ENCODE measurements at regions not wholly inside any gene's neighbourhood (a gene's known extent, or its start where the extent isn't known, plus 50 kb on each side); places are given as distances from the start of the nearest gene placed in this dataset.

- DNase-seq (ENCODE audit: low read depth, low spot score), result no peak
Measured at GRCh38 chr13:59229401-59229800, 934.3 kb downstream of the DIAPH3 start.

- DNase-seq (ENCODE audit: low read depth, low spot score), result no peak
Measured at GRCh38 chr13:59229861-59230260, 933.9 kb downstream of the DIAPH3 start.

DNA sequence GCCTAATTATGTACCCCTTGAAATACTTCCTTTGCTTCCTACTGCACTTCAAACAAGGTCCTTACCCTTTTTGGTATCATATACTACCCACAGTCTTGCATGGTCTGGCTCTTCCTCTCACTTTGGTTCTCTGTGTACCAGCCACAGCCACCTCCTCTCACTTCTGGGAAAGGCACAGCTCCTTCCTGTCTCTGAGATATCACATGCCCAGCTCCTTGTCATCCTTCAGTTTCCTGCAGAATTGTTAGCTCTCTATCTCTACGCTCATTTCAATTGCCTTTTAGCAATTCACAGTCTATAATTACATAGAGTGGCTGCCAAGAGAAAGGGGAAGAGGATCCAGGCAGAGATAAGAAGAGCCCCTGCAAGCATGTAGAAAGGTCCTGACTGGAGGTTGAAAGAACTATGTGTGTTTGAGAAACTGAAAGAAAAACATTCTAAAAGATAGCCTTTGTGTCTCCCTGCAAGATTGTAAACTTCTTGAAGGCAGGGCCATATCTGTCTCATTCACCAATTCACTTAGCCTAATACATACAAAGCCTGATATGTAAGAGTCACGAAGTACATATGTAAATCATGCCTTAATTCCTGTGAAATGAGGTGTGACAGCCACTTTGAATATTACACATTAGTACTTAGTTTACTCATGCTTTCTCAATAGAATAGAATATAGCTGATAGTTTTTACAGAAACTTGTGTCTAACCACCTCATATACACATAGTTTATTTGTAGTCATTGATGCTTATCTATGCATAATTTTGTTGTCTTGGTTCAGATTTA lies 933.1 kb downstream of the DIAPH3 start:
- DNase-seq (ENCODE audit: low read depth, low spot score), result no peak

- no peak for DNase-seq (ENCODE audit: low read depth, low spot score)
Measured at GRCh38 chr13:59236309-59236919, 927.3 kb downstream of the DIAPH3 start.

GRCh38 chr13:59236944-59237343 lies 926.8 kb downstream of the DIAPH3 start:
- no peak for DNase-seq (ENCODE audit: low read depth, low spot score)

DNA sequence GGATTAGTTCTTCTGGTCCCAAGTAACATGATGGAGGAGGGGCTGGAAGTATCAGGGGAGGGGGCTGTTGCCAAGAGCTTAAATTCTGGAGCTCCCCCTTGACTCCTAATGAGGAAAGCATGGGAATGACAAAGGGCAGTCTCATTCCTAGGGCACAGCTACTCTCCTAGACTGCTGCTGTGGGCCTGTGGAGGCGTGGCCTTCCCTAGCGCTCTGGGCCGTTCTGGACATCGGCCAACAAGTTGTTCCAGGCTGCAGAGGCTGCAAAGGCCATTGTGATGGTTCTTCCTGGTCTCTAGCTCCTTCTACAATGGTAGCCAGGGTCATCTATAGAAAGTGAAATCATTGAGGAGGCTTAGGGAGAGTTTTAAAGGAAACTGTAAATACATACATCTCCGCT lies 916.6 kb downstream of the DIAPH3 start:
- DNase-seq (ENCODE audit: low read depth, low spot score), result no peak

GRCh38 chr13:59250336-59251189 lies 913.2 kb downstream of the DIAPH3 start:
- no peak for DNase-seq (ENCODE audit: low read depth, low spot score)

DNA sequence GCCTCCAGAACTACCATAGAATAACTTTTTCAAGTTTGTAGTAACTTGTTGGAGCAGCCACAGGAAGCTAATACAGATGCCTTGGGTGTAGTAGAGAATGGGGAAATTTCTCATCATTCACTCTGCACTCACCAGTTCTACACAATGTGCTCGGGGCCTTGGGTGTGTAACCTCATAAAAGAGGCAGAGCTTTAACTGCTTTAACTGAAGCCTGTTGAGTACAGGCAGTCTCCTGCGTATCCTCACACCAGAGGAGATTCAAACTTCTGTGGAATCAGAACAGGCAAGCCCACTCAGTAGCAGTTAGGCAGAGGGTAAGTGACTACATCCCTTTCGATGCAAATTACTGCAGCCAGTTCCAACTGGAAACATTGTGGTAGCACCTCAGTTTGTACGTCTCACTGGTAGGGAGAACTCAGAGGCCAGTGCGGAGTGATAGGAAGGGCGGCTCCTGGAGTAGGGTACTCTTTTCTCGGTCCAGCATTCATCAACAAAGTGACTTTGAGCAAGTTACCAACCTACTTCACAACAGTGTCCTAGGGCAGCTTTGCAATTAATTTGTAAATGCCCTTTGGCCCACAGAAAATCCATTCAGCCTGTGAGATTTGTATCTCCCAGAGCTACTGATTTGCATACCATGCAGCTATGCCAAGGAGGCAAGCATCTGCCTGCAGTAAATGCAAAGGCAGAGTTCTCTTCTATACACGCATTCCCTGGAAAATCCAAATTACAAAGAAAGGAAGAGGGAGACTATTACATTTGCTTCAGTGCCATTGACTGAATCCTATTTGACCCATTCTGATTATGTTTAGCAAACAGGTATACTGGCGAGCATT lies 904.3 kb downstream of the DIAPH3 start:
- DNase-seq (ENCODE audit: low read depth, low spot score), result no peak

GRCh38 chr13:59261928-59262488 lies 901.7 kb downstream of the DIAPH3 start:
- no peak for DNase-seq (ENCODE audit: low read depth, low spot score)

- no peak for DNase-seq (ENCODE audit: low read depth, low spot score)
Measured at GRCh38 chr13:59263531-59263930, 900.2 kb downstream of the DIAPH3 start.

GRCh38 chr13:59266478-59267063 lies 897.2 kb downstream of the DIAPH3 start:
- no peak for DNase-seq (ENCODE audit: low read depth, low spot score)

GRCh38 chr13:59269476-59269875 lies 894.3 kb downstream of the DIAPH3 start:
- no peak for DNase-seq (ENCODE audit: low read depth, low spot score)

- DNase-seq (ENCODE audit: low read depth, low spot score), result no peak
Measured at GRCh38 chr13:59270327-59270726, 893.4 kb downstream of the DIAPH3 start.

GRCh38 chr13:59274958-59275727 lies 888.6 kb downstream of the DIAPH3 start:
- DNase-seq (ENCODE audit: low read depth, low spot score), result no peak

DNA sequence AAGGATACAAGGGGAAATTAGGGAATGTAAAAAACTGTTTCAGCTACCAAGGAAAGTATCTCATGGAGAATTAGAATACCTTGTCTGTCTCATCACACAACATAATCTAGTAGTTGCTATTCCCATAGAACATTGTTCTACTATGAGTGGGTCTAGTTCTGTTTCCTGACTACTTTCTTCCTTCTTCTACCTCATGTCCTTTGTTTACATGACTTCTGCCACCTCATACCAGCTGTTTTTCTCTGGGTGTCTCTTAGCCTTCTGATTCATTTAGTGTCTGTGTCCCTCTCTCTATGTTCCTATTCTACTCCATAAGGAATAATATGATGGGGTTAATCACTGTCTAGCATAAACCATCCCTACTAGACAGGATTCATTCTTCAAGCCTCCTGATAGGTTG lies 887.3 kb downstream of the DIAPH3 start:
- no peak for DNase-seq (ENCODE audit: low read depth, low spot score)

DNA sequence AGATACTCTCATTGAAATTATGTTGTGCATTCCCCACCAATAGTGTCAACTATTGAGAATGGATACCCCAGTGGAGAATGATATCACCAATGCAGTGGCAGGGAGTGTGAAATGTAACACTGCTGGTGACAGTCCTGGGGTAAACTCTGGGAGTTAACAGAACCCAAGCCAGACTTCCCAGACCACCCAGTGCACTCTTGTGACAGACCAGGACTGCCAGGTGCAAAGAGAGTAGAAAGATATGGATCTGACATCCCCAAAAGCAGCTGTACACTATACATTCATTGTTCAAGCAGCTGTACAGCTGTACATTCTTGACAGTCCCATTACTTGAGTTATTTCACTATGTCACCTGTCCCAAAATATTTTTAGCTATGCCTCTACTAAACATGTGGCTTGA lies 886.6 kb downstream of the DIAPH3 start:
- no peak for DNase-seq (ENCODE audit: low read depth, low spot score)

DNA sequence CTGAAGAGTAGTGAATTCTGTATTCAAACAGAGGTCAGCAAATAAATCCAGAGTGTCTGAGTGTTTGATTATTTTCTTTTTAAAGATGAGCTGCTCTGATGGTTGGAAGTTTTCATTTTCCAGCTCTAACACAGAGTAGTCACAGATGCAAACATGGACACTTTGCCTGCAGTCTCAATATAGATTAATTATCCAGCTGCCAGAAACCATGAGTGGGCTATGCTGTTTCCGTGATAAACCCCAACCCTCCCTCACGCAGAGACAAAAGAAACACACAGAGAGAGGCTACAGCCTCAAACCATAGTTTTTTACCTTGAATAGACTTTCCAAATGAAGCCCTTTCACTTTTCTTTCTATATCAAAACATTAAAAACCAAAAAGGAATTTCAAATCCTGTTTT lies 884.7 kb downstream of the DIAPH3 start:
- DNase-seq (ENCODE audit: low read depth, low spot score), result no peak

DNA sequence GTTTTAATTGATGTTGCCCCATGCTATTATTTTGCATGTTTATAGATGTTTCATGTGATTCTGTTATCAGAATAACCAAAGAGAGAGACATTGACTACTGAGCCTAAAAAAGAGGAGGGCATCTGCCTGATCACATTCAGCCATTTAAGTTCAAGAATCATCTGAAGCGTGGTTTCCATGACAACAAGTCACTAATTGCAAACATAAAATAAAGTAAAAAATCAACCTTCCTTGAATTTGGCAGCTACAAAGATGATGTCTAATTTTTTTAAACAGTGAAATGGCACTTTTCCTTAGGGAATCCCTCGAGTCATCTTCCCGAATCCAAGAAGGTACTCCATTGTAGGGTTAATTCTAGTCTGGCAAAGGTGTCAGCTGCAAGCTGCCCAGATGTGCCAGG lies 884.2 kb downstream of the DIAPH3 start:
- DNase-seq (ENCODE audit: low read depth, low spot score), result no peak

DNA sequence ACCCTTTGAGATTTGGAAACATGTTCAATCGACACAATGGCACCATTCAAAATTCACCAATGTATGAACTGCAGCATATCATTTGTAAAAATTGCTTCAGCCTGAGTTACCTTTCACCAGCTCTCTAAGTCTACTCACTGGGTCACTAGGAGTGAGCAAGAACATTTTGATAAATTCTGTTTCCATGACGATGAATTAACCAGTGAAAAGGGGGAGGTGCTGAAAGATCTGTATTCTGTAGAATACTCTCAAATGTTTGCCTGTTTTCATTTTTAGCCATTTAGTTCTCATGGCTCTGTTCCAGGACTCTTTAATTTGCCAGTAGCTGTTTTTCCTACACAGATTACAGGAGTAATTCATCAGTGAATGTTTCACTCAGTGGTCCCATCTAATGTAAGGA lies 883.4 kb downstream of the DIAPH3 start:
- no peak for DNase-seq (ENCODE audit: low read depth, low spot score)

GRCh38 chr13:59281453-59281852 lies 882.3 kb downstream of the DIAPH3 start:
- no peak for DNase-seq (ENCODE audit: low read depth, low spot score)

All from smooth muscle cell of the brain vasculature (primary cell).